Neural cell (in vitro differentiated cells): ENCODE measurements at regions not wholly inside any gene's neighbourhood (a gene's known extent, or its start where the extent isn't known, plus 50 kb on each side); places are given as distances from the start of the nearest gene placed in this dataset.

Source experiments
- H2AFZ ChIP-seq: fragments of 200-600, 300-800 bp; sonication (generic), shearing (Covaris generic); 2 replicates; pipeline ENCODE4 v1.6.0; 2014; ENCODE audit warnings: low read depth, mild to moderate bottlenecking, antibody characterized with exemption, low read length, moderate library complexity
- H3F3A ChIP-seq: fragments of 200-600 bp; shearing (Covaris generic); 2 replicates; pipeline ENCODE4 v1.6.1; 2016; ENCODE audit warnings: mild to moderate bottlenecking, moderate library complexity, mixed read lengths, antibody characterized with exemption, low read length; ENCODE audit not compliant: insufficient read depth, poor library complexity, severe bottlenecking
- H3K27ac ChIP-seq: fragments of 200-600, 300-800 bp; sonication (generic), shearing (Covaris generic); 2 replicates; pipeline ENCODE4 v1.5.1; 2014; ENCODE audit warnings: mild to moderate bottlenecking, low read length, moderate library complexity
- H3K27me3 ChIP-seq: fragments of 300-800, 200-600 bp; sonication (generic), shearing (Covaris generic); 2 replicates; pipeline ENCODE4 v1.6.0; 2014; ENCODE audit warnings: mild to moderate bottlenecking, low read depth, low read length, moderate library complexity; ENCODE audit not compliant: insufficient read depth
- H3K36me3 ChIP-seq: fragments of 300-800, 200-600 bp; sonication (generic), shearing (Covaris generic); 2 replicates; pipeline ENCODE4 v1.5.1; 2014; ENCODE audit warnings: mild to moderate bottlenecking, antibody characterized with exemption, low read length, moderate library complexity; ENCODE audit not compliant: insufficient read depth
- H3K4me2 ChIP-seq: fragments of 300-800, 200-600 bp; sonication (generic), shearing (Covaris generic); 2 replicates; pipeline ENCODE4 v1.6.0; 2014; ENCODE audit warnings: mild to moderate bottlenecking, low read length
- H3K4me3 ChIP-seq: fragments of 300-800, 200-600 bp; sonication (generic), shearing (Covaris generic); 2 replicates; pipeline ENCODE4 v1.5.1; 2014; ENCODE audit warnings: mild to moderate bottlenecking, low read length, moderate library complexity
- H3K79me2 ChIP-seq: fragments of 200-600 bp; shearing (Covaris generic); replicated peaks from 2 replicates; pipeline ENCODE4 v1.6.0; 2014; ENCODE audit warnings: mild to moderate bottlenecking, low read length, moderate library complexity; ENCODE audit not compliant: insufficient read depth
- H3K9ac ChIP-seq: fragments of 300-800, 200-600 bp; sonication (generic), shearing (Covaris generic); 2 replicates; pipeline ENCODE4 v1.6.1; 2016; ENCODE audit warnings: mild to moderate bottlenecking, low read length, mixed read lengths
- H3K9me2 ChIP-seq: fragments of 200-600 bp; shearing (Covaris generic); 2 replicates; pipeline ENCODE4 v1.6.1; 2016; ENCODE audit warnings: mild to moderate bottlenecking, low read length, mixed read lengths; ENCODE audit not compliant: insufficient read depth
- H3K9me3 ChIP-seq: fragments of 200-600, 300-800 bp; sonication (generic), shearing (Covaris generic); 2 replicates; pipeline ENCODE4 v1.6.1; 2016; ENCODE audit warnings: mild to moderate bottlenecking, mixed run types, low read length, moderate library complexity, mixed read lengths
- H4K20me1 ChIP-seq: fragments of 200-600 bp; shearing (Covaris generic); 2 replicates; pipeline ENCODE4 v1.6.1; 2016; ENCODE audit warnings: mild to moderate bottlenecking, mixed run types; ENCODE audit not compliant: insufficient read depth
- CTCF ChIP-seq: fragments of 450-650 bp; IDR thresholded peaks from 2 replicates; pipeline ENCODE4 v1.5.1; 2014; ENCODE audit warnings: antibody characterized with exemption, mild to moderate bottlenecking, moderate library complexity; ENCODE audit not compliant: poor library complexity, severe bottlenecking
- EP300 ChIP-seq: fragments of 450-650 bp; conservative IDR thresholded peaks from 2 replicates; pipeline ENCODE4 v1.6.1; 2014; ENCODE audit warnings: antibody characterized with exemption, mild to moderate bottlenecking, moderate library complexity; ENCODE audit not compliant: poor library complexity, severe bottlenecking
- EZH2 ChIP-seq: fragments of 200-600, 300-800 bp; shearing (Covaris generic), sonication (generic); IDR thresholded peaks from 2 replicates; pipeline ENCODE4 v1.6.1; 2014; ENCODE audit warnings: antibody characterized with exemption, low read length, borderline replicate concordance, mild to moderate bottlenecking; ENCODE audit not compliant: insufficient read depth, poor library complexity, severe bottlenecking
- MXI1 ChIP-seq: fragments of 450-650 bp; conservative IDR thresholded peaks from 2 replicates; pipeline ENCODE4 v1.6.1; 2014; ENCODE audit warnings: antibody characterized with exemption, mild to moderate bottlenecking; ENCODE audit not compliant: poor library complexity, severe bottlenecking
- POLR2AphosphoS5 ChIP-seq: IDR thresholded peaks from 2 replicates; pipeline ENCODE4 v1.6.1; 2012
- RAD21 ChIP-seq: fragments of 450-650 bp; conservative IDR thresholded peaks from 2 replicates; pipeline ENCODE4 v1.6.1; 2014; ENCODE audit warnings: antibody characterized with exemption, mild to moderate bottlenecking, moderate library complexity
- REST ChIP-seq: IDR thresholded peaks from 2 replicates; pipeline ENCODE4 v1.6.1; 2012; ENCODE audit warnings: borderline replicate concordance
- SMC3 ChIP-seq: fragments of 450-650 bp; conservative IDR thresholded peaks from 2 replicates; pipeline ENCODE4 v1.6.1; 2014; ENCODE audit warnings: antibody characterized with exemption, mild to moderate bottlenecking, moderate library complexity; ENCODE audit not compliant: poor library complexity
- TAF1 ChIP-seq: IDR thresholded peaks from 2 replicates; pipeline ENCODE4 v1.6.1; 2012; ENCODE audit warnings: low read depth

GRCh38 chr11:112418438-112418837 lies 157.8 kb upstream of the PLET1 start:
- H3K4me3 ChIP-seq, result no peak overlapping the region
- H4K20me1 ChIP-seq, result no peaks in the 10 kb centered on the region
- no peaks in the 10 kb centered on the region for H3K36me3 ChIP-seq
- no peak overlapping the region for H3K4me2 ChIP-seq
- TF ChIP-seq CTCF (no peak), TAF1 (no peak), REST (no peak), EP300 (no peak), RAD21 (no peak), SMC3 (no peak), POLR2AphosphoS5 (no peak), EZH2 (no peak), MXI1 (no peak)
- H3K9me2 ChIP-seq, result no peaks in the 10 kb centered on the region
- no peak overlapping the region for H2AFZ ChIP-seq
- no peaks in the 10 kb centered on the region for H3F3A ChIP-seq
- no peak overlapping the region for H3K27ac ChIP-seq
- no peaks in the 10 kb centered on the region for H3K27me3 ChIP-seq
- no peaks in the 10 kb centered on the region for H3K9me3 ChIP-seq
- H3K9ac ChIP-seq, result no peak overlapping the region
- no peaks in the 10 kb centered on the region for H3K79me2 ChIP-seq

GRCh38 chr11:112421879-112422278 lies 161.2 kb upstream of the PLET1 start:
- H4K20me1 ChIP-seq, result no peaks in the 10 kb centered on the region
- H3F3A ChIP-seq, result no peaks in the 10 kb centered on the region
- H3K79me2 ChIP-seq, result no peaks in the 10 kb centered on the region
- TF ChIP-seq EZH2, result no peak
- no peak for TF ChIP-seq RAD21
- no peak for TF ChIP-seq SMC3
- no peak for TF ChIP-seq TAF1
- TF ChIP-seq CTCF, result no peak
- no peak for TF ChIP-seq EP300
- no peak for TF ChIP-seq POLR2AphosphoS5
- TF ChIP-seq MXI1, result no peak
- TF ChIP-seq REST, result no peak
- no peaks in the 10 kb centered on the region for H3K9me2 ChIP-seq
- no peaks in the 10 kb centered on the region for H3K36me3 ChIP-seq
- no peak overlapping the region for H3K9ac ChIP-seq
- H2AFZ ChIP-seq, result no peak overlapping the region
- H3K4me2 ChIP-seq, result no peak overlapping the region
- no peaks in the 10 kb centered on the region for H3K27me3 ChIP-seq
- H3K4me3 ChIP-seq, result no peak overlapping the region
- no peak overlapping the region for H3K27ac ChIP-seq
- H3K9me3 ChIP-seq, result no peaks in the 10 kb centered on the region
